PC-3 (cell line): ENCODE measurements at regions not wholly inside any gene's neighbourhood (a gene's known extent, or its start where the extent isn't known, plus 50 kb on each side); places are given as distances from the start of the nearest gene placed in this dataset.

ENCODE experiments used
- CTCF ChIP-seq: fragments of 300-600 bp; sonication (generic); conservative IDR thresholded peaks from 2 replicates; pipeline ENCODE4 v1.5.1; 2017; ENCODE audit warnings: antibody characterized with exemption, low read depth, mild to moderate bottlenecking, low read length
- EZH2 ChIP-seq: fragments of 300-600 bp; sonication (generic); IDR thresholded peaks from one replicate; pipeline ENCODE4 v1.6.1; 2017; ENCODE audit warnings: antibody characterized with exemption, mild to moderate bottlenecking, low read length; ENCODE audit not compliant: unreplicated experiment
- EZH2phosphoT487 ChIP-seq: fragments of 300-600 bp; sonication (generic); IDR thresholded peaks from 2 replicates; pipeline ENCODE4 v1.6.1; 2018; ENCODE audit warnings: mild to moderate bottlenecking, antibody characterized with exemption, low read length, borderline replicate concordance

- TF ChIP-seq CTCF (no peak), EZH2 (no peak), EZH2phosphoT487 (no peak)
Measured at GRCh38 chr2:175750195-175750594, 251.9 kb downstream of the LNPK start.
